ENCODE measurements at regions not wholly inside any gene's neighbourhood (a gene's known extent, or its start where the extent isn't known, plus 50 kb on each side); places are given as distances from the start of the nearest gene placed in this dataset.

DNA sequence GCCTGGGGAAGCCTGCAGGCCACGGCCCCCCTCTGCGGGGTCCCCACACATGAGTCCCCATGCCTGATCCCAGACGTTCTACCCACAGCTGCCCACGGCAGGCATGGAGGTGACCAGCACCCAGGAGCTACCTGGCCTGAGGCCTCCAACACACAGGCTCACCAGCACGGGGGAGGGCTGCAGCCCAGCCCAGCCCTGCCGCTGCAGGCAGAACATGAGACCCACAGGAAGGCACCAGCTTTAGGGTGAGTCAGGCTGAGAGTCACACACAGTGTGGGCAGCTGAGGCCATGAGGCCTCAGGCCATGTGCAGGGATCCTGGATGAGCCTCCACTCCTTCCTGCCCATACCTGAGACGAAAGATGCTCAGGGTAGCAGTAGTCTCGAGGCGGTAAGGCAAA is 121.1 kb downstream of the PSMG1 start:
- WGBS, 2 donors = 92 to 99% methylated on average over 9 of the region's 9 CpGs
- intact Hi-C loops (cut with DNase I; ENCODE audit: low total_unique reads) = no loop called here
- DNase-seq (ENCODE audit: low spot score in 2 of 2) = no peak
- no peak overlapping the region for H3K4me3 ChIP-seq (ENCODE audit: low read depth, poor library complexity, severe bottlenecking)
- TF ChIP-seq, protein P1, sequence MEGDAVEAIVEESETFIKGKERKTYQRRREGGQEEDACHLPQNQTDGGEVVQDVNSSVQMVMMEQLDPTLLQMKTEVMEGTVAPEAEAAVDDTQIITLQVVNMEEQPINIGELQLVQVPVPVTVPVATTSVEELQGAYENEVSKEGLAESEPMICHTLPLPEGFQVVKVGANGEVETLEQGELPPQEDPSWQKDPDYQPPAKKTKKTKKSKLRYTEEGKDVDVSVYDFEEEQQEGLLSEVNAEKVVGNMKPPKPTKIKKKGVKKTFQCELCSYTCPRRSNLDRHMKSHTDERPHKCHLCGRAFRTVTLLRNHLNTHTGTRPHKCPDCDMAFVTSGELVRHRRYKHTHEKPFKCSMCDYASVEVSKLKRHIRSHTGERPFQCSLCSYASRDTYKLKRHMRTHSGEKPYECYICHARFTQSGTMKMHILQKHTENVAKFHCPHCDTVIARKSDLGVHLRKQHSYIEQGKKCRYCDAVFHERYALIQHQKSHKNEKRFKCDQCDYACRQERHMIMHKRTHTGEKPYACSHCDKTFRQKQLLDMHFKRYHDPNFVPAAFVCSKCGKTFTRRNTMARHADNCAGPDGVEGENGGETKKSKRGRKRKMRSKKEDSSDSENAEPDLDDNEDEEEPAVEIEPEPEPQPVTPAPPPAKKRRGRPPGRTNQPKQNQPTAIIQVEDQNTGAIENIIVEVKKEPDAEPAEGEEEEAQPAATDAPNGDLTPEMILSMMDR (IDR thresholded peaks at IDR 0.05) = no peak
- no peak for TF ChIP-seq POLR2A (IDR thresholded peaks at IDR 0.05)

GRCh38 chr21:39061766-39062165 is 121.5 kb downstream of the PSMG1 start:
- WGBS, 2 donors = 94 to 98% methylated on average over 9 to 10 of the region's 10 CpGs
- intact Hi-C loops (cut with DNase I; ENCODE audit: low total_unique reads) = no loop called here
- H3K4me3 ChIP-seq (ENCODE audit: low read depth, poor library complexity, severe bottlenecking) = no peak overlapping the region
- no peak for TF ChIP-seq POLR2A (IDR thresholded peaks at IDR 0.05)
- TF ChIP-seq, protein P1 (IDR thresholded peaks at IDR 0.05) = no peak
- no peak for DNase-seq (ENCODE audit: low spot score in 2 of 2)

DNA sequence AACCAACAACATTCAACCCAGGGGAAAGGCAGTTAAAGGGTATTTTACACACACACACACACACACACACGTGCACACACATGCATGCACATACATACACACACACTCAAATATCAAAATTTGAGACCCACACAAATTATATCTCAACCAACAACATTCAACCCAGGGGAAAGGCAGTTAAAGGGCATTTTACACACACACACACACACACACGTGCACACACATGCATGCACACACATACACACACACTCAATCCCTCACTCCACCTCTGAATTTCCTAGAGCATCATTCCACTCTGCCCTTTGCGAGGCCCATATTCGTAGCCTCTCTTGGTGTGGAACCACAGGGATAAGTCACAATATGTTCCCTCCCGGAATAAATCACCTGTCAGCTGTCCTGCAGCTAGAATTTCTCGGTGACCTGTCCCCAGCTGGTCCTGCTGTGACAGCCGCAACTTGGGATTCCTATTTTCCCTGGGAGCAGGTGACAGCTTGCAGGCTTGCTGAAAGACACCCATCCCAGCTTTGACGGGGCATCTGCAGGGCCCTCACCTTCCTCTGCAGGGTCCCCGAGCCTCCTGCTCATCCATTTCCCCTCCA is 122.7 kb downstream of the PSMG1 start:
- DNase-seq (ENCODE audit: low spot score in 2 of 2) = no peak
- intact Hi-C loops (cut with DNase I; ENCODE audit: low total_unique reads) = no loop called here
- no peak for TF ChIP-seq POLR2A (IDR thresholded peaks at IDR 0.05)
- TF ChIP-seq, protein P1 (IDR thresholded peaks at IDR 0.05) = no peak
- 92 to 95% methylated on average over 8 to 9 of the region's 9 CpGs for WGBS, 2 donors
- H3K4me3 ChIP-seq (ENCODE audit: low read depth, poor library complexity, severe bottlenecking) = no peak overlapping the region

GRCh38 chr21:39057121-39057520 is 126.1 kb downstream of the PSMG1 start:
- intact Hi-C loops (cut with DNase I; ENCODE audit: low total_unique reads) = loop anchor here (5.0 kb wide), 1 partner anchor 550 kb away; no protein-coding TSS in a partner anchor
- no peak for TF ChIP-seq POLR2A (IDR thresholded peaks at IDR 0.05)
- TF ChIP-seq, protein P1 (IDR thresholded peaks at IDR 0.05) = no peak
- DNase-seq (ENCODE audit: low spot score in 2 of 2) = no peak

DNA sequence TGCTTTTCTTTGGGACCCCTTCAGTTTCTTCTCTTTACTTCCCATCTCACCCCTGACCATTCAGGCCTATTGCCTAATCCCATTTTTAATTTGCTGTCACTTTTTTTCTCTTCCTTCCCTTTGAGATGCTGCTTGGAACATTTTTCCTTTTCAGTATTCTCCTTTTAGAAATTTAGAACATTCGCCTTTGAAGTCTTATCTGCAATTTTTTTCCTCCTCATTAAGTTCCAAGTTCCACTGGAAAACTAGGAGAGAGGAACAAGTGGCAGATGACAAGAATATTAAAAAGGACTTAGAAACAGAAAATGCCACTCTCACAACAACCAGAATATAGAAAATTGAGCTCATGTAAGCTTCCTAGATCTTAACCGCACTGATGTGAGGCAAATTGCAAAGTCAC is 126.6 kb downstream of the PSMG1 start:
- TF ChIP-seq POLR2A (IDR thresholded peaks at IDR 0.05) = no peak
- TF ChIP-seq, protein P1 (IDR thresholded peaks at IDR 0.05) = no peak
- intact Hi-C loops (cut with DNase I; ENCODE audit: low total_unique reads) = loop anchor here (5.0 kb wide), 1 partner anchor 549 kb away; no protein-coding TSS in a partner anchor
- no peak for DNase-seq (ENCODE audit: low spot score in 2 of 2)
- H3K4me3 ChIP-seq (ENCODE audit: low read depth, poor library complexity, severe bottlenecking) = no peak overlapping the region
- WGBS, 2 donors = 43 to 52% methylated on average over 2 of the region's 2 CpGs

More at GRCh38 chr21:39057121-39057520, 126.1 kb downstream of the PSMG1 start:
- WGBS, 2 donors = 38 to 43% methylated on average over 2 of the region's 2 CpGs
- no peak overlapping the region for H3K4me3 ChIP-seq (ENCODE audit: low read depth, poor library complexity, severe bottlenecking)

Measured in lower leg skin (tissue), 4 donors.